K562 (cell line): ENCODE measurements at regions not wholly inside any gene's neighbourhood (a gene's known extent, or its start where the extent isn't known, plus 50 kb on each side); places are given as distances from the start of the nearest gene placed in this dataset.

Experiments used
- CBFB ChIP-seq: sonication (generic); formaldehyde crosslinking; IDR thresholded peaks from 2 replicates; pipeline ENCODE4 v1.4.0; 2020; ENCODE audit warnings: mild to moderate bottlenecking, missing genetic modification reagents
- CTCF ChIP-seq, 3 experiments: IDR thresholded peaks in 2 of 3; conservative IDR thresholded peaks in 1 of 3; 2 replicates each; pipeline ENCODE4 v1.5.1; 2011 to 2012; ENCODE audit warnings: low read length in 3 of 3, mild to moderate bottlenecking in 3 of 3, control low read depth in 2 of 3, improper control_type of control experiment in 1 of 3, inconsistent platforms in 1 of 3, low read depth in 1 of 3, mixed read lengths in 1 of 3, moderate library complexity in 1 of 3; ENCODE audit not compliant: insufficient read depth in 2 of 3
- CTCFL ChIP-seq: IDR thresholded peaks from 2 replicates; pipeline ENCODE4 v1.6.1; 2011; ENCODE audit warnings: borderline replicate concordance, low read depth, mild to moderate bottlenecking, moderate library complexity, low read length; ENCODE audit not compliant: insufficient read depth, poor library complexity, severe bottlenecking
- E2F6 ChIP-seq, 2 experiments: IDR thresholded peaks; 2 replicates each; pipeline ENCODE4 v1.6.1; 2011; ENCODE audit warnings: borderline replicate concordance in 1 of 2, control low read depth in 1 of 2, low read depth in 1 of 2, low read length in 1 of 2, mild to moderate bottlenecking in 1 of 2, mixed read lengths in 1 of 2, moderate library complexity in 1 of 2; ENCODE audit not compliant: insufficient read depth in 1 of 2, insufficient read length in 1 of 2, poor library complexity in 1 of 2, severe bottlenecking in 1 of 2; ENCODE audit errors: extremely low read depth in 1 of 2
- E4F1 ChIP-seq: fragments of 250-450 bp; sonication (Bioruptor Pico); IDR thresholded peaks from 2 replicates; pipeline ENCODE4 v1.5.0; 2021; ENCODE audit warnings: mild to moderate bottlenecking, borderline replicate concordance
- ETS1 ChIP-seq: conservative IDR thresholded peaks from 2 replicates; pipeline ENCODE4 v1.6.1; 2011; ENCODE audit warnings: low read depth, mild to moderate bottlenecking, low read length; ENCODE audit not compliant: control insufficient read depth
- POLR2A ChIP-seq: fragments of 450-650 bp; conservative IDR thresholded peaks from 2 replicates; pipeline ENCODE4 v1.6.1; 2016
- SMC3 ChIP-seq: conservative IDR thresholded peaks from 2 replicates; pipeline ENCODE4 v1.6.1; 2011; ENCODE audit warnings: low read depth, low read length, improper control_type of control experiment; ENCODE audit not compliant: insufficient read depth
- TRIM25 ChIP-seq: fragments of 450-650 bp; IDR thresholded peaks from 2 replicates; pipeline ENCODE4 v1.7.0; 2016; ENCODE audit warnings: borderline replicate concordance
- ZNF224 ChIP-seq: sonication (generic); formaldehyde crosslinking; IDR thresholded peaks from 2 replicates; pipeline ENCODE4 v1.8.0; 2022; ENCODE audit warnings: mild to moderate bottlenecking, missing genetic modification reagents
- ZNF766 ChIP-seq: fragments of 200-800 bp; sonication (Bioruptor generic); conservative IDR thresholded peaks from 2 replicates; pipeline ENCODE4 v1.6.1; 2016; ENCODE audit warnings: missing genetic modification characterization, missing compliant biosample characterization

GRCh38 chr5:58056546-58056945, 403.3 kb downstream of the PLK2 start:
- TF ChIP-seq ZNF224: no peak
- TF ChIP-seq TRIM25: no peak
- no peak for TF ChIP-seq CBFB (CRISPR knock-in tag)
- no peak for TF ChIP-seq ZNF766
- TF ChIP-seq POLR2A: no peak
- TF ChIP-seq ETS1: no peak
- no peak for TF ChIP-seq E2F6 (IDR thresholded peaks at IDR 0.05; ENCODE audit: borderline replicate concordance in 1 of 2, extremely low read depth in 1 of 2, insufficient read depth in 1 of 2, insufficient read length in 1 of 2, low read depth in 1 of 2, low read length in 1 of 2, poor library complexity in 1 of 2, severe bottlenecking in 1 of 2)
- TF ChIP-seq CTCFL: no peak
- no peak for TF ChIP-seq CTCF (IDR thresholded peaks at IDR 0.05 in 2 of 3, conservative IDR thresholded peaks at IDR 0.05 in 1 of 3; ENCODE audit: insufficient read depth in 2 of 3, low read depth in 1 of 3, low read length in 3 of 3)
- TF ChIP-seq SMC3: no peak
- TF ChIP-seq E4F1: no peak
